SK-N-SH (cell line): ENCODE measurements at regions not wholly inside any gene's neighbourhood (a gene's known extent, or its start where the extent isn't known, plus 50 kb on each side); places are given as distances from the start of the nearest gene placed in this dataset.

Experiments used
- CTCF ChIA-PET: fragments of 300-600, 350-600 bp; formaldehyde crosslinking; extraction: SDS; loops from one replicate; lab custom pipeline; 2021; lab: Yijun Ruan, JAX
- POLR2A ChIA-PET: fragments of 350-600 bp; sonication (Branson Sonifier 250); formaldehyde crosslinking; extraction: SDS; loops from one replicate; lab custom pipeline; 2020; ENCODE audit warnings: antibody characterized with exemption, inconsistent platforms; lab: Yijun Ruan, JAX
- DNase-seq: peaks from one replicate; pipeline ENCODE4 v3.0.0; 2012
- H2AFZ ChIP-seq: fragments of 200-600 bp; sonication (generic); 2 replicates; pipeline ENCODE4 v1.8.1; 2016; ENCODE audit warnings: antibody characterized with exemption, mild to moderate bottlenecking, low read depth
- H3F3A ChIP-seq: fragments of 200-600 bp; sonication (generic); replicated peaks from 2 replicates; pipeline ENCODE3; 2016; ENCODE audit warnings: antibody characterized with exemption, mild to moderate bottlenecking; ENCODE audit not compliant: insufficient read depth
- H3K27ac ChIP-seq, 2 experiments: fragments of 200-500 bp in 1 of 2; fragments of 200-600 bp in 1 of 2; sonication (Bioruptor generic) in 1 of 2; sonication (generic), shearing (Covaris generic) in 1 of 2; 2 replicates each; pipeline versions ENCODE4 v1.5.1 to v1.6.1; 2014 to 2016; ENCODE audit warnings: low read depth in 2 of 2, inconsistent platforms in 1 of 2, low read length in 1 of 2, mild to moderate bottlenecking in 1 of 2, mixed read lengths in 1 of 2
- H3K27me3 ChIP-seq: fragments of 200-600 bp; sonication (generic), shearing (Covaris generic); 2 replicates; pipeline ENCODE4 v1.6.1; 2016; ENCODE audit warnings: mixed run types; ENCODE audit not compliant: insufficient read depth
- H3K36me3 ChIP-seq, 2 experiments: fragments of 200-500 bp in 1 of 2; fragments of 200-600 bp in 1 of 2; sonication (Bioruptor generic) in 1 of 2; sonication (generic) in 1 of 2; replicated peaks in 1 of 2; 2 replicates each; pipeline versions ENCODE3 to v1.5.1; 2014 to 2016; ENCODE audit warnings: low read length in 1 of 2, mild to moderate bottlenecking in 1 of 2; ENCODE audit not compliant: insufficient read depth in 2 of 2, control insufficient read depth in 1 of 2
- H3K4me1 ChIP-seq, 2 experiments: fragments of 200-500 bp in 1 of 2; fragments of 200-600 bp in 1 of 2; sonication (Bioruptor generic) in 1 of 2; sonication (generic), shearing (Covaris generic) in 1 of 2; 2 replicates each; pipeline versions ENCODE4 v1.5.1 to v1.6.1; 2014 to 2016; ENCODE audit warnings: low read depth in 1 of 2, low read length in 1 of 2, mixed run types in 1 of 2; ENCODE audit not compliant: insufficient read depth in 2 of 2, control insufficient read depth in 1 of 2
- H3K4me2 ChIP-seq: fragments of 200-600 bp; sonication (generic), shearing (Covaris generic); 2 replicates; pipeline ENCODE4 v1.6.1; 2017; ENCODE audit warnings: mixed run types
- H3K4me3 ChIP-seq, 2 experiments: fragments of 200-500 bp in 1 of 2; fragments of 200-600 bp in 1 of 2; sonication (Bioruptor generic) in 1 of 2; sonication (generic), shearing (Covaris generic) in 1 of 2; 2 replicates each; pipeline versions ENCODE4 v1.5.1 to v1.8.1; 2014 to 2016; ENCODE audit warnings: low read depth in 2 of 2, inconsistent platforms in 1 of 2, low read length in 1 of 2, mild to moderate bottlenecking in 1 of 2, mixed read lengths in 1 of 2, moderate library complexity in 1 of 2
- H3K79me2 ChIP-seq: fragments of 200-600 bp; sonication (generic); 2 replicates; pipeline ENCODE4 v1.8.1; 2017; ENCODE audit warnings: mild to moderate bottlenecking; ENCODE audit not compliant: insufficient read depth
- H3K9ac ChIP-seq: fragments of 200-600 bp; sonication (generic); 2 replicates; pipeline ENCODE4 v1.6.1; 2017; ENCODE audit warnings: mixed run types
- H3K9me2 ChIP-seq: fragments of 200-600 bp; sonication (generic); 2 replicates; pipeline ENCODE4 v1.6.1; 2017; ENCODE audit warnings: mixed run types
- H3K9me3 ChIP-seq: fragments of 200-600 bp; sonication (generic); 2 replicates; pipeline ENCODE4 v1.6.1; 2017; ENCODE audit warnings: mixed run types, mild to moderate bottlenecking, moderate library complexity
- H4K20me1 ChIP-seq: fragments of 200-600 bp; sonication (generic); 2 replicates; pipeline ENCODE4 v1.6.1; 2017; ENCODE audit warnings: mild to moderate bottlenecking, mixed run types; ENCODE audit not compliant: insufficient read depth
- CHD2 ChIP-seq: fragments of 150-350 bp; IDR thresholded peaks from 2 replicates; pipeline ENCODE4 v1.6.1; 2018; ENCODE audit warnings: low read length; ENCODE audit not compliant: partially characterized antibody
- ELF1 ChIP-seq: IDR thresholded peaks from 2 replicates; pipeline ENCODE4 v1.4.0; 2012
- EP300 ChIP-seq, 2 experiments: IDR thresholded peaks; 2 replicates each; pipeline versions ENCODE4 v1.4.0 to v1.6.1; 2012; ENCODE audit warnings: borderline replicate concordance in 1 of 2, low read depth in 1 of 2, low read length in 1 of 2
- EZH2phosphoT487 ChIP-seq: fragments of 200-600 bp; sonication (generic); IDR thresholded peaks from 2 replicates; pipeline ENCODE4 v1.6.1; 2017; ENCODE audit warnings: low read depth, mixed run types, mild to moderate bottlenecking, antibody characterized with exemption, moderate library complexity, borderline replicate concordance
- FOSL2 ChIP-seq: IDR thresholded peaks from 2 replicates; pipeline ENCODE4 v1.4.0; 2012; ENCODE audit warnings: low read depth, mild to moderate bottlenecking, moderate library complexity, borderline replicate concordance
- FOXJ3 ChIP-seq: sonication (generic); formaldehyde crosslinking; IDR thresholded peaks from 2 replicates; pipeline ENCODE4 v1.5.1; 2020; ENCODE audit warnings: mild to moderate bottlenecking, missing genetic modification reagents
- FOXM1 ChIP-seq: IDR thresholded peaks from 2 replicates; pipeline ENCODE4 v1.4.0; 2012; ENCODE audit warnings: low read depth, mild to moderate bottlenecking
- GABPA ChIP-seq: IDR thresholded peaks from 2 replicates; pipeline ENCODE4 v1.4.0; 2012; ENCODE audit warnings: low read depth, mild to moderate bottlenecking
- GATA2 ChIP-seq: sonication (generic); formaldehyde crosslinking; IDR thresholded peaks from 2 replicates; pipeline ENCODE4 v1.5.0; 2020; ENCODE audit warnings: mild to moderate bottlenecking, missing genetic modification reagents
- IRF3 ChIP-seq: fragments of 150-350 bp; IDR thresholded peaks from 2 replicates; pipeline ENCODE4 v1.6.1; 2016; ENCODE audit warnings: mild to moderate bottlenecking, low read depth, low read length
- JUND ChIP-seq: IDR thresholded peaks from 2 replicates; pipeline ENCODE4 v1.4.0; 2012
- NFIC ChIP-seq: IDR thresholded peaks from 2 replicates; pipeline ENCODE4 v1.4.0; 2012; ENCODE audit warnings: borderline replicate concordance
- PBX3 ChIP-seq: IDR thresholded peaks from 2 replicates; pipeline ENCODE4; 2012
- POLR2AphosphoS5 ChIP-seq: IDR thresholded peaks from 2 replicates; pipeline ENCODE4 v1.6.1; 2012; ENCODE audit warnings: low read depth, low read length
- REST ChIP-seq: IDR thresholded peaks from 2 replicates; pipeline ENCODE4 v1.6.1; 2012; ENCODE audit warnings: mild to moderate bottlenecking, low read depth, low read length, moderate library complexity
- SMC3 ChIP-seq: IDR thresholded peaks from 2 replicates; pipeline ENCODE4 v1.6.1; 2012; ENCODE audit warnings: low read depth, low read length, improper control_type of control experiment
- TAF1 ChIP-seq: IDR thresholded peaks from 2 replicates; pipeline ENCODE4 v1.6.1; 2012; ENCODE audit warnings: low read depth, mild to moderate bottlenecking, low read length, moderate library complexity, borderline replicate concordance
- TCF12 ChIP-seq: IDR thresholded peaks from 2 replicates; pipeline ENCODE4 v1.4.0; 2012
- USF1 ChIP-seq: IDR thresholded peaks from 2 replicates; pipeline ENCODE4 v1.4.0; 2012; ENCODE audit warnings: low read depth, borderline replicate concordance
- ZBTB33 ChIP-seq: IDR thresholded peaks from 2 replicates; pipeline ENCODE4 v1.4.0; 2012; ENCODE audit warnings: low read depth, borderline replicate concordance
- WGBS: methylation state at CpG from one replicate; pipeline ENCODE4 v1.1.6; 2017; ENCODE audit warnings: low lambda C conversion rate; 5-methylcytosine and 5-hydroxymethylcytosine counted together

- no peak overlapping the region for H3K9ac ChIP-seq
- no peaks in the 10 kb centered on the region for H4K20me1 ChIP-seq
- H3K79me2 ChIP-seq: no peaks in the 10 kb centered on the region
- peaks cover 0 to 5% of the 10 kb centered on the region in 2 experiments; a peak in 1 of 4 replicates for H3K4me1 ChIP-seq
- H3K9me3 ChIP-seq: no peaks in the 10 kb centered on the region
- no peak for DNase-seq
- WGBS: 87% methylated on average over 3 of the region's 3 CpGs
- no peaks in the 10 kb centered on the region for H3K27me3 ChIP-seq
- no peak overlapping the region for H3K27ac ChIP-seq
- H2AFZ ChIP-seq: no peak overlapping the region
- no peak overlapping the region for H3K4me2 ChIP-seq
- CTCF ChIA-PET: interaction anchor here (0.6 kb wide), 1 partner anchor 475 kb away, joined by 3 read pairs; no protein-coding TSS in a partner anchor
- POLR2A ChIA-PET: no interaction called here
- H3K36me3 ChIP-seq: no peaks in the 10 kb centered on the region
- H3K9me2 ChIP-seq: no peaks in the 10 kb centered on the region
- no peaks in the 10 kb centered on the region for H3F3A ChIP-seq
- H3K4me3 ChIP-seq: no peak overlapping the region
- TF ChIP-seq TCF12: no peak
- no peak for TF ChIP-seq ELF1
- TF ChIP-seq CHD2: no peak
- TF ChIP-seq FOXM1: no peak
- TF ChIP-seq REST: no peak
- TF ChIP-seq POLR2AphosphoS5: no peak
- no peak for TF ChIP-seq GABPA
- TF ChIP-seq FOSL2: no peak
- no peak for TF ChIP-seq SMC3
- no peak for TF ChIP-seq FOXJ3
- no peak for TF ChIP-seq IRF3
- no peak for TF ChIP-seq NFIC
- no peak for TF ChIP-seq JUND
- no peak for TF ChIP-seq ZBTB33
- no peak for TF ChIP-seq PBX3
- no peak for TF ChIP-seq EZH2phosphoT487
- TF ChIP-seq EP300 (IDR thresholded peaks at IDR 0.05; ENCODE audit: borderline replicate concordance in 1 of 2, low read depth in 1 of 2, low read length in 1 of 2): no peak
- no peak for TF ChIP-seq TAF1
- TF ChIP-seq USF1: no peak
- no peak for TF ChIP-seq GATA2
- TF ChIP-seq, all 33 proteins: peak for 0
These were observed 148.1 kb upstream of the UBE2E1 start for GRCh38 chr3:23657647-23658046.
